ENCODE measurements at regions not wholly inside any gene's neighbourhood (a gene's known extent, or its start where the extent isn't known, plus 50 kb on each side); places are given as distances from the start of the nearest gene placed in this dataset.

DNA sequence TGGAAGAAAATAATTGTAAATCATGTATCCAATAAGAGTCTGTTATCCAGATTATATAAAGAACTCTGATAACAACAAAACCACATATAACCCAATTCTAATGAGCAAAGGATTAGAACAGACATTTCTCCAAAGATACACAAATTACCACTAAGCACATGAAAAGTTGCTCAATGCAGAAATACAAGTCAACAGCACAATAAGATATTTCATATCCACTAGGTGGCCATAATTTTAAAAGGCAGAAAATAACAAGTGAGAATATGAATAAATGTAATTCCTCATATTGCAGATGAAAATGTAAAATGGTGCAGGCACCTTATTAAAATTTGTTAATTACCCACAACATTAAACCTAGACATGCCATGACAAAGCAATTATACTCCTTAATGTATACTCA, 73.9 kb upstream of the ZCCHC13 start:
- TF ChIP-seq EZH2 (IDR thresholded peaks at IDR 0.05) = no peak
- no peak for TF ChIP-seq ELF1 (IDR thresholded peaks at IDR 0.05; ENCODE audit: borderline replicate concordance, low read depth)
- TF ChIP-seq, protein P1, sequence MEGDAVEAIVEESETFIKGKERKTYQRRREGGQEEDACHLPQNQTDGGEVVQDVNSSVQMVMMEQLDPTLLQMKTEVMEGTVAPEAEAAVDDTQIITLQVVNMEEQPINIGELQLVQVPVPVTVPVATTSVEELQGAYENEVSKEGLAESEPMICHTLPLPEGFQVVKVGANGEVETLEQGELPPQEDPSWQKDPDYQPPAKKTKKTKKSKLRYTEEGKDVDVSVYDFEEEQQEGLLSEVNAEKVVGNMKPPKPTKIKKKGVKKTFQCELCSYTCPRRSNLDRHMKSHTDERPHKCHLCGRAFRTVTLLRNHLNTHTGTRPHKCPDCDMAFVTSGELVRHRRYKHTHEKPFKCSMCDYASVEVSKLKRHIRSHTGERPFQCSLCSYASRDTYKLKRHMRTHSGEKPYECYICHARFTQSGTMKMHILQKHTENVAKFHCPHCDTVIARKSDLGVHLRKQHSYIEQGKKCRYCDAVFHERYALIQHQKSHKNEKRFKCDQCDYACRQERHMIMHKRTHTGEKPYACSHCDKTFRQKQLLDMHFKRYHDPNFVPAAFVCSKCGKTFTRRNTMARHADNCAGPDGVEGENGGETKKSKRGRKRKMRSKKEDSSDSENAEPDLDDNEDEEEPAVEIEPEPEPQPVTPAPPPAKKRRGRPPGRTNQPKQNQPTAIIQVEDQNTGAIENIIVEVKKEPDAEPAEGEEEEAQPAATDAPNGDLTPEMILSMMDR (IDR thresholded peaks at IDR 0.05 in 2 of 3, conservative IDR thresholded peaks at IDR 0.05 in 1 of 3; ENCODE audit: borderline replicate concordance in 1 of 3, insufficient read depth in 1 of 3, low read depth in 2 of 3, low read length in 2 of 3) = no peak
